GM21526 (cell line): ENCODE measurements at regions not wholly inside any gene's neighbourhood (a gene's known extent, or its start where the extent isn't known, plus 50 kb on each side); places are given as distances from the start of the nearest gene placed in this dataset.
"Not testable (repeated sequence)": the region's sequence is repeated elsewhere in the genome, so short reads cannot be mapped to it uniquely, and the experiment has no call there.

Source experiments
- ATAC-seq: cut with Tn5 transposase; IDR thresholded peaks from one replicate; pipeline ENCODE4 v1.9.1; 2021; ENCODE audit warnings: moderate library complexity; ENCODE audit not compliant: unreplicated experiment, low FRiP score

DNA sequence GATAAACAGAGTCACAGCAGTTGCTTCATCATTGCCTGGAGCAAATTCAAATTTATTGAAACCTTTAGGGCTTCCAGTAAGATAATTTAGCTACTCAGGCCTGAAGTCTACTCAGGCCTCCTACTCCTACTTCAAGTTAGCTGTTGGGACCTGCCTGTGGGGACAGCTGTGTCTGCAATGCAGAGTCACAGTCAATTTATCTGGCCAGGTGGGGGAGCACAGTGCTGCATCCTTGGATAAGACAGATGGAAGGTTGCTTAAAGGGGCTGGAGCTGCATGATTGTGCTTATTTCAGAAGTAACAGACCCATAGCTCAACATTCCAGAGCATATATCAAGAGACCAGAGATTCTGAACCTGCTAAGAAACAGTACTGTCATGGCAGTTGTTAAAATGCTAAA is 932.1 kb downstream of the QKI start:
- no peak for ATAC-seq

GRCh38 chr6:164345806-164346496 is 931.4 kb downstream of the QKI start:
- no peak for ATAC-seq

DNA sequence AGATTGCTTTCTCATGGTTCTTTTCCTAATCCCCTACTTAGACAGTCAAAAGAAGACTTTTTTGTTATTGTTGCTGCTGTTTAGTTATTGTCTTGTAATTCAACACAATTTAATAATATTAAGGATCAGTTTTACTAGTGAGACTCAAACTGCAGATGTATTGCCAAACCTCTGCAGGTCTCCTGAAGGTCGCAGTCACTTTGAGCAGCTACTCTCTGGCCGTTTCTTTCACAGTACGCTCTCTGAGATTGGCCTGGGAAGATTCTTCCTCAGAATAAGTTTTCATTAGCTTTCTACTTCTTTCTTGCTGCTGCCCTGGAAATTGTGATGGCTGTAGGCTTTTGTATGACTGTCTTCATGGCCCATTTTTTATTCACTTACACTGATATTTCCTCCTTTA is 930.8 kb downstream of the QKI start:
- ATAC-seq = no peak

- no peak for ATAC-seq
These were observed 930.3 kb downstream of the QKI start for GRCh38 chr6:164344801-164345291.

- not testable (repeated sequence) for ATAC-seq
These were observed 924.9 kb downstream of the QKI start for GRCh38 chr6:164339442-164339841.

DNA sequence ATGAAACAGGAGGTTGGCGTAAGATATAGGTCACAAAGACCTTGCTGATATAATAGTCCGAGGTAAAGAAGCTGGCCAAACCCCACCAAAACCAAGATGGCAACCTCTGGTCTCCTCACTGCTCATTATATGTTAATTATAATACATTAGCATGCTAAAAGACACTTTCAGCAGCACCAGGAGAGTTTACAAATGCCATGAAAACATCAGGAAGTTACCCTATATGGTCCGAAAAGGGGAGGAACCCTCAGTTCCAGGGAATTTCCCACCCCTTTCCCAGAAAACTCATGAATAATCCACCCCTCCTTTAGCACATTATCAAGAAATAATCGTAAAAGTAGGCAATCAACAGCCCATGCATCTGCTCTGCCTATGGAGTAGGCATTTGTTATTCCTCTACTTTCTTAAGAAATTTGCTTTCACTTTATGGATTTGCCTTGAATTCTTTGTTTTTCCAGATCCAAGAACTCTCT is 923.4 kb downstream of the QKI start:
- ATAC-seq = no peak

- ATAC-seq = no peak
These were observed 922.8 kb downstream of the QKI start for GRCh38 chr6:164337024-164337924.

- no peak for ATAC-seq
These were observed 921.9 kb downstream of the QKI start for GRCh38 chr6:164336455-164336854.

DNA sequence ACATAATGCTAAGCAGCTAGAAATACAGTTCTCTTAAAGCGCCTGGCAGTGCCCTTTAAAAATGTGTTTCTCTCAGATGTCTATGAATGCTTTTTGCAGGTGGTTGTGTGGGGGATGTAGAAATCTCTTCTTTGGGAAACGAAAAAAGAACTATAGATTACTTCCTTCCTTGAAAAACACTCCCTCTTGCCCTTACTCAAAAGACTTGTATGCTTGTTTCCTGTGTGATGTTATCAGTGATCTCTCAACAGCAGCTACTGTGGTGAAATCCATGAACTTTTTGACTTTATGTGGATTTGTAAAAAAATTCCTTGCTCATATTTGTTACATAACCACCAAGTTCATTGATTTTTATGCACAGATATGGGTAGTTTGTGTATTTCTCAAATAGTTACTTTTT is 916.5 kb downstream of the QKI start:
- ATAC-seq = no peak

- ATAC-seq = no peak
These were observed 910.6 kb downstream of the QKI start for GRCh38 chr6:164325168-164325567.

DNA sequence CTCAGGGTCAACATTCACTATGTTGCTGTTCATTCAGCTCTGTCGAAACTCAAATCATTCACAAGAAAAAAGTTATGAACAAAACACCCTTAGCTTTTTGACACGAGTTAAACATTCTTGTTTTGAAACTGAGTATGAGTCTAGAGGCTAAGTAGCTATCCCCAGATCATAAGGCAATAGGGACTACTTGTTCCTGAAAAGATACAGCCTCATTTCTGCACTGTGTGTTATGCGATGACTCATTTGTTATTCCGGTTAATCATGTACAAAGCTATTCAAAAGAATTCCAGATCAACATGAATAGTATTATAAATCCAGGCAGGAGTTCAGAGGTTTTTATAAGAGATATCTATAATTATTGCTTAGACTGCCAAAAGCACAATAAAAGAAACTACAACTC is 908.0 kb downstream of the QKI start:
- ATAC-seq = no peak

DNA sequence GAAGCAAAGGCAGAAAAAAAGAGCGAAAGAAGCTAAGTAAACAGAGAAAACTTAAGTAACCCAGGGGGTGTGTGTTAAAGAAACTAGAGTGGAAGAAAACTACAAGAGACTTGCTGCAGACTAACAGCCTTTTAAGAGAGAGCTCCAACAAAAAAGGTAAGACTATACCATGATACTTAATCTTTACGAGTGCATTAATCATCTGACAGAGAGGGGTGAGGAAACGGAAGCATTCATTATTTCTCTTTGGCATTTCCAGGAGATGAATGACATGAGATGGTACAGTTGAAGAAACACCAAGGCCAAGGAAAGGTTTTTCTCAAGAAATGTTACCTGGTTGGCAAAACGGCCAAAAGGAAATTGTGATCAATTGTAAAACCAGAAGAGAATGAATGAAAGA is 906.8 kb downstream of the QKI start:
- no peak for ATAC-seq

DNA sequence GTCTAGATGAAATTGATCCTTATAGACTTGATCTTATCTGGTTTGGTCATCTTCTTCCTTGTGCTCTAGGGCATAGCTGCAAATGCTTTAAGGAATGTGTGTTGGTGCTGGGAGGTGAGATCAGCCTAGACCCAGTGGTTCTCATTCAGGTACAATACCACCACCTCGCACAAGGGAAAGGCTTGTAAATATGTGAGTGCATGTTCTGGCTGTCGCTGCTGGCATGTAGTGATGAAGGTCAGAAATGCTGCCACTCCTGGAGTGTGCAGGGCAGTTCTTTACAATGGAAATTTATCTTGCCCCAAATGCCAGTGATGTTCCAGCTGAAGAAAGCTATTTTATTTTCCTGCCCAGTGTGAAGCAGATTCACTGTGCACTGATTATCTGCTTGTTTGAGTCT is 900.9 kb downstream of the QKI start:
- no peak for ATAC-seq

DNA sequence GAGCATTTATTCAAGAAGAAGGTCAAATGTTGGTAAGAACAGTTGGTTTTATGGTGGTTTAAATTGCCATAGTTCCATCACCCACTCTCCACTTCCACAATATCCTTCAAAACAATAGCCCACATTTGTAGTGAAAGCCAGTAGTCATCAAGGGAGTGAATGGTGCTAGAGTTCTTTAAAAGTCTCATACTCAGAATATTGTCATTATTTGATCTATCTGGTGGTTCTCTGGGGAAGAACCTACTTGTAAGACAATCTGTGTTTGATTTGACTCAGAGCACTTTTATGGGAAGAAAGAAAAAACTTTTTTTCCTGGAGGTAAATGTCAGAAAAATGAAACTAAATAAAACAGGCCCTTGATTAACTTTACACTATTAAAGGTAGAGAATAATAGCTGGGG is 893.8 kb downstream of the QKI start:
- ATAC-seq = no peak

DNA sequence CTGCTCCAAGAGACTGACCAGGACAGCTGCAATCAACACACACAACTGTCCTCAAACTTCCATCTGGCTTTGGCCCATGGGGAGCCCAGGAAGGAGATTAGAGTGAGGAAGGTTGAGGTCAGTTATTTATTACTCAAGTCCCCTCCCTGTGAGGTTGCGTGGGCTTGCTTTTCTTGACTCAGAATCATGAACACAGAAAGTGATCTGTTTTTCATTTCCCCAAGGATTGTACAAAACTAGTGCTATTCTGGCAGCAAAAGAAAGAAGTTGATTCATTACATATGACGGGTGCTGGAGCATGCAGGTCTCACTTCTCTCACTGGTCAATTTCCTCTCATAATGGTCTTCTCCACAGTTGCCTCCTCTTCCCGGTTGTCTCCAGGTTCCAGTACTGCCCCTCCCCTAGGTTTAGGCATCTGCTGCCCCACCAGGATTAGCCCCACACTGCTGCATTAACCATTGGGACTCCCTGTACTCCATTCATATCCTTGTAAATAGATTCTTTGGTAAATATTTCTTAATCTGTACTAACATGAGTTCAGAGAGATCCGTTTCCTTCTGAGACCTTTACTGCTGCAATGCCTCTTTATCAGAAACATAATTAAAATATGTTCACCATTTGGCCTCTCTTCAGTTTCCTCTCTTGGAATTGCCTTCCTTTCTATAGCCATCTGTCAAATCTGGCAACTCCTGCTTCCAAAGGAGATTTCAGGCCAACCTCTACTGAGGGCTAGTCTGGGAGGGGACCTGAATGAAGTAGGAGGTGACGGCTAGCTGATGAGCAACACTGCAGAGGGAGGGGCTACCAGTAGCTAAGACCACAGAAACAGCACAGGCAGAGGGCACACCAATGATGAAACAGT is 888.8 kb downstream of the QKI start:
- ATAC-seq = no peak

- no peak for ATAC-seq
These were observed 881.9 kb downstream of the QKI start for GRCh38 chr6:164296411-164296810.

DNA sequence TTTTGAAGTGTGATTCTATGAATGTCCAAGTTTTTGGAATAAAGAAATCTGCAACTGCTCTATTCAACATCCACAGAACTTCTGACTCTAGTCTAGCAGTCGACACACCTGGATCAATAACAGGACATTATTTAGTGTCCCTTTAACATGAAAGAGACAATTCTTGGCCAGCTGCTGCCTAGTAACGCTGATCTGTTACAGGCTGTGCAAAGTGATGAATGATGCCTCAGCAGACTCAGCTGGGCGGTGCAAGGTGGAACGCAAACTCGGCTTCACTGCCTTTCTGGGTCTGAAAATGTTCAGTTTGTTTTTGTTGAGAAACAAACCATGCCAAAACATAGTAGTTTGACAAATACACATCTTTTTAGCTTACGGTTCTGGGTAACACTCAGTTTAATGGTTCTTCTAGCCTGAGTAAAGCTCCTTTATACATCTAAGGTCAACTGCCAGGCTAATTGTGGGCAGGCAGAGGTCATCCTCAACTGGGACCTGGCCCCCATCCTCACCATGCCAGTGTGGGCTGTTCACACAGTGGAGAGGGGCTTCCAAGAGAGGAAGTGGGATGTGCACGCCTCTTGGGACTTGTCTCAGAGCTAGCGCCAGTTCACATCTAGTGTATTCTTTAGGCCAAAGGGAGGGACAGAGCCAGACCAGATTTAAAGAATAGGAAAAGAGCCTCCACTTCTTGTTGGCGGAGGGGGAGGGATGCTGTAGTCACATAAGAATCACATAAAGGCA is 879.7 kb downstream of the QKI start:
- ATAC-seq = no peak

- ATAC-seq = no peak
These were observed 876.7 kb downstream of the QKI start for GRCh38 chr6:164291224-164291623.

DNA sequence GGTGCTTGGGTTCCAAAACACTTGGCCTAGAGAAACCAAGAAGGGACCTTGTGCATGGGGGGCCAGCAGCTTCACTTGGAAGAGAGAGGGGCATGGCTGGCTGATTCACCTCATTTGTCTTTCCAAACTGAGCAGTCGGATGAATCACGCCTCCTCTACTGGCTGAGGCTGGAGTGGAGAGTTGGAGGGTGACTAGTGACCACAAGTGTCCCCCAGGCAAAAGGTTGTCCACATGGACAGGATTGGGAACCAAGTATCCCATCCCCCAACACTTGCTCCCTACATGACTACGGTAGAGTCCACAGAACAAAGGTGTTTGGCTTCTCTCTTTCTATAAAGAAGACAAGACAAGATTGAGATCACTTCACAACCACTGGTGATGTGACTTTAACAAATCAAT is 875.6 kb downstream of the QKI start:
- ATAC-seq = no peak

DNA sequence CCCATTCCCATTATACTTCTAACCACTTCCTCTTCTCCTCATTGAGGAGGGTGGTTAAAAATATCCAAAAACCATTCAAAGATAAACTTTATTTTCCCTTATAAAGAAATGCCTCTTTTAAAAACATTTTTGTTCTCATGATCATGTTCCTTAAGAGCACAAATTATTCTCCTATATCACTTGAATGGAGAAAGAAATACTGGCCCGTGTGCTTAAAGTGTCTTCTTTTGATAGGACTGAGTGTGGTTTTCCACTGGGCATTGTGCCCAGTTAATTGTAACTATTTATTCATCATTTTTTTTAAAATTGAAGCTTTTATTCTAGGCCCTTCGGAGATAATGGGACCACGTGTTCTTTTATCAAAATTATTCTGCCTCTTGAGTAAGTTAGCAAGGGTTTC is 871.5 kb downstream of the QKI start:
- no peak for ATAC-seq
